Bronchial epithelial cell (primary cell): ENCODE measurements at regions not wholly inside any gene's neighbourhood (a gene's known extent, or its start where the extent isn't known, plus 50 kb on each side); places are given as distances from the start of the nearest gene placed in this dataset.

Experiments
- DNase-seq: peaks from one replicate; pipeline ENCODE4 v3.0.0-alpha.2; 2010; ENCODE audit warnings: low read depth
- FAIRE-seq: peaks from 2 replicates; lab custom pipeline; 2011; peaks lifted over from hg19 to GRCh38; lab: Jason Lieb, UNC
- H3K27me3 ChIP-seq: 2 replicates; pipeline ENCODE4 v1.5.1; 2011; ENCODE audit warnings: low read length; ENCODE audit not compliant: control insufficient read depth, insufficient read depth
- H3K36me3 ChIP-seq: 2 replicates; pipeline ENCODE4 v1.5.1; 2011; ENCODE audit warnings: low read length; ENCODE audit not compliant: control insufficient read depth, insufficient read depth
- H3K4me3 ChIP-seq: 2 replicates; pipeline ENCODE4 v1.5.1; 2011; ENCODE audit warnings: mild to moderate bottlenecking, low read depth, low read length, control low read depth
- TF ChIP-seq, protein P1 (sequence below): IDR thresholded peaks from 2 replicates; pipeline ENCODE4 v1.5.1; 2011; ENCODE audit warnings: mild to moderate bottlenecking, moderate library complexity, low read length, control low read depth, inconsistent platforms; ENCODE audit not compliant: insufficient read depth, severe bottlenecking

DNA sequence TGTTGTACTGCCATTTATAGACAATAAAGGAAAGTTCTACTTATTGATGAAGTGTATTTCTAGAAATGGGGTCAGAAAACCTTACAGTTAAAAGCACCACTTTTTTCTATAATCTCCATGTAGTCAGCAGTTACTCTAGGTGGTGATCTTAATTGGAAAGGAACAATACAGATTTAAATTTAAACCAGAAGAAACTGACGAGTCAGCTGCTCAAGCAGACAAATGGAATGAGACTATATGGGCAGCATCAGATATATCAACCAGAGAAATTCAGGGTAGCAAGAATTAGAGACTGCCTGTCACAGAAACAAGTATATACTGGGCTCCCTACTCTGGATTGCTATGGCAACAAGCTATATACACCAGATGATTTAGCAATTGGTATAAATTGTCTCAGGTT lies 99.6 kb upstream of the SCG2 start:
- FAIRE-seq: no peak
- Histone ChIP-seq H3K27me3 (no peaks in the 10 kb centered on the region), H3K4me3 (no peak overlapping the region), H3K36me3 (no peaks in the 10 kb centered on the region)
- TF ChIP-seq, protein P1, sequence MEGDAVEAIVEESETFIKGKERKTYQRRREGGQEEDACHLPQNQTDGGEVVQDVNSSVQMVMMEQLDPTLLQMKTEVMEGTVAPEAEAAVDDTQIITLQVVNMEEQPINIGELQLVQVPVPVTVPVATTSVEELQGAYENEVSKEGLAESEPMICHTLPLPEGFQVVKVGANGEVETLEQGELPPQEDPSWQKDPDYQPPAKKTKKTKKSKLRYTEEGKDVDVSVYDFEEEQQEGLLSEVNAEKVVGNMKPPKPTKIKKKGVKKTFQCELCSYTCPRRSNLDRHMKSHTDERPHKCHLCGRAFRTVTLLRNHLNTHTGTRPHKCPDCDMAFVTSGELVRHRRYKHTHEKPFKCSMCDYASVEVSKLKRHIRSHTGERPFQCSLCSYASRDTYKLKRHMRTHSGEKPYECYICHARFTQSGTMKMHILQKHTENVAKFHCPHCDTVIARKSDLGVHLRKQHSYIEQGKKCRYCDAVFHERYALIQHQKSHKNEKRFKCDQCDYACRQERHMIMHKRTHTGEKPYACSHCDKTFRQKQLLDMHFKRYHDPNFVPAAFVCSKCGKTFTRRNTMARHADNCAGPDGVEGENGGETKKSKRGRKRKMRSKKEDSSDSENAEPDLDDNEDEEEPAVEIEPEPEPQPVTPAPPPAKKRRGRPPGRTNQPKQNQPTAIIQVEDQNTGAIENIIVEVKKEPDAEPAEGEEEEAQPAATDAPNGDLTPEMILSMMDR: no peak
- DNase-seq: no peak

- TF ChIP-seq, protein P1: no peak
- Histone ChIP-seq H3K4me3 (no peak overlapping the region), H3K36me3 (no peaks in the 10 kb centered on the region), H3K27me3 (no peaks in the 10 kb centered on the region)
- FAIRE-seq (no peak), DNase-seq (no peak)
Measured at GRCh38 chr2:223700221-223700620, 98.1 kb upstream of the SCG2 start.

GRCh38 chr2:223697892-223698645 lies 95.9 kb upstream of the SCG2 start:
- Histone ChIP-seq H3K36me3 (no peaks in the 10 kb centered on the region), H3K27me3 (no peaks in the 10 kb centered on the region), H3K4me3 (no peak overlapping the region)
- DNase-seq: peak; percentile 25
- TF ChIP-seq, protein P1: no peak
- FAIRE-seq: no peak

GRCh38 chr2:223697316-223697891 lies 95.2 kb upstream of the SCG2 start:
- TF ChIP-seq, protein P1: no peak
- H3K27me3 ChIP-seq: no peaks in the 10 kb centered on the region
- DNase-seq: no peak
- no peak for FAIRE-seq
- H3K36me3 ChIP-seq: no peaks in the 10 kb centered on the region
- H3K4me3 ChIP-seq: no peak overlapping the region

GRCh38 chr2:223696719-223697118 lies 94.6 kb upstream of the SCG2 start:
- Histone ChIP-seq H3K4me3 (no peak overlapping the region), H3K27me3 (no peaks in the 10 kb centered on the region), H3K36me3 (no peaks in the 10 kb centered on the region)
- TF ChIP-seq, protein P1: no peak
- DNase-seq (peak; percentile 88), FAIRE-seq (no peak)
